Cortex of kidney (tissue), 1 donor: ENCODE measurements at regions not wholly inside any gene's neighbourhood (a gene's known extent, or its start where the extent isn't known, plus 50 kb on each side); places are given as distances from the start of the nearest gene placed in this dataset.
"Not testable (repeated sequence)": the region's sequence is repeated elsewhere in the genome, so short reads cannot be mapped to it uniquely, and the experiment has no call there.

ENCODE experiments used
- DNase-seq: peaks from one replicate; lab custom pipeline; 2025; lab: John Stamatoyannopoulos, UW

DNA sequence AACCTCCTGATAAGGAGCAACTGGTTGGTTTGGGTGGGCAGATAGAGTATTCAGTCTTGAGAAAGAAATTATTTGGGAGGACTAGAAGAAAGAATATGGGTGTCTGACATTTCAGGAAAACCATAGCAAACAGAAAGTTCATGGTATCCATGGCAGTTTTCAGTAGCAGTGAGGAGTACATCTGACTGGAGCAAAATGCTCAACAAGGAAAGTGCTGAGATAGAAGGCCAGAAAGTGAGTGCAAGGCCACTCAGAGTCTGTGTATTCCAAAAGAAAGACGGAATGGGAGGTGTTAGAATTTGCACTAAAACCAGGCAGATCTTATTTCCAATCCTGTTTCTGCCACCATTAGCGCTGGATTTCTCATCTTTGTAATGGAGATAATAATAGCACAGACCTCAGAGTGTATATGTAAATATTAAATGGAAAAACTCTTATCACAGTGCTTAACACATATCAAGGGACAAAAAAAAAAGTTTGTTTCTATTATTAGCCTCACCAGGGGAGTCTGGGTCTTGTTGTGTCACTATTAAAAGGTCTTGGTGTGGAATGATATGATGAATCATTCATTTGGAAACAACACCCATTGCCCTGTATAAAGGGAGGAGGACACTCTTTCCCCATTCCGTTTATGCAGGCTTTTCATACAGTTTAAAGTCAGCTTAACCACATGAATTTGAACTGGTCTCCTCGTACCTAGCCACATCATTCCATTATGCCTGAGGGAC, 349.8 kb downstream of the IPO8 start:
- no peak for DNase-seq

- no peak for DNase-seq
Observed at GRCh38 chr12:30330565-30330964, 365.1 kb downstream of the IPO8 start.

GRCh38 chr12:30329281-30329680, 366.4 kb downstream of the IPO8 start:
- no peak for DNase-seq

GRCh38 chr12:30323008-30323407, 372.7 kb downstream of the IPO8 start:
- DNase-seq: no peak

DNA sequence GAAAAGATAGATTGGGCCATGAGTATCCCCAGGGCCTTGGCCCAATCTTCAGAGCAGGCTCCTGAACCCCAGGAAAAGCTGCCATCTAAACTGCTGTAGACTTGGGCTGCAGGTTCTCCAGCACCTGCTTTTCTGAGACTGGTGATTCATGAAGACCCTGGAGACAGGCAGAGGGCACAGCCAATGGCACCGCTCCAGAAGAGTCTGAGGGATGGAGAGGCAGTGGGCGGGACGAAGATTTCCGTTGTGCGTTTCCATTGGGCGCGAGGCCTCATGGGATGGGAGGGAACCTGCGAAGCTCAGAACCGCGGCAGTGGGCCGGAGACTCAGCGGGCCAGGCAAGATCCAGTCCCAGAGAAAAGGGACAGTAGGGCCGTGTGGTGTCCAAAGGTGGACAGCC, 375.1 kb downstream of the IPO8 start:
- DNase-seq: no peak

- no peak for DNase-seq
Observed at GRCh38 chr12:30314506-30315100, 381.1 kb downstream of the IPO8 start.

GRCh38 chr12:30308010-30308717, 387.5 kb downstream of the IPO8 start:
- no peak for DNase-seq

DNA sequence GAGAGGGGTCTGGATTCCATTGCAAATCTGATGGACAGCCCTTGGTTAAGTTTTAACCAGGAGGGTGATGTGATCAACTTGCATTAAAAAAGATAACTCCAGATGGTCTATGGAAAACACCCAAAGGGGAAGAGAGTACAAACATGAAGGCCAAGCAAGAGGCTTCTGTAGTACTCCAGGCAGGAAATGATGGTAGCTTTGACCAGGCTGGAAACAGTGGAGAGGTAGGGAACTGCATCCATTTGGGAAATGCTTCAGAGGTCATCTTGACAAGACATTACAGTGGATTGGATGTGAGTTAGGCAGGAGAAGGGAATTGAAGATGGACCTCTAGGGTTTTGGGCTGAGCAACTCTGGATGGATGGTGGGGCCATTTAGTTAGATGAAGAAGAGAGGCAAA, 391.1 kb downstream of the IPO8 start:
- no peak for DNase-seq

DNA sequence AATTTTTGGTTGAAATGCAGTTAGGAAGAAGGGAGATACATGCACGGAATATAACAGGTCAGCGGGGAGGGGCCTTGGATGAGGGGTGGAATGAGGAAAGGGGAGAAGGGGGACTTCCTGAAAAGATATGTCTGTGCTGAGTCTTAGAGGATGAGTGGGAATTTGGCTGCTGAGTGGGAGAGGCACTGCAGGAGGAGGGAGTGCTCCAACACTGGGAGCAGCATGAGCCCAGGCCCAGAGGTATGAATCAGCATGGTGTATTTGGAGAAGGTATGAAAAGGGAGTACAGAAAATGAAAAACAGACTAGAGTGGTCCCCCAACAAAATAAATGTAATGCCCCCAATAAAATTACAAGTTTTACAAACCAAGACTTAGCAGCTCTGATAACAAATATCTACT, 394.4 kb downstream of the IPO8 start:
- DNase-seq: no peak

DNA sequence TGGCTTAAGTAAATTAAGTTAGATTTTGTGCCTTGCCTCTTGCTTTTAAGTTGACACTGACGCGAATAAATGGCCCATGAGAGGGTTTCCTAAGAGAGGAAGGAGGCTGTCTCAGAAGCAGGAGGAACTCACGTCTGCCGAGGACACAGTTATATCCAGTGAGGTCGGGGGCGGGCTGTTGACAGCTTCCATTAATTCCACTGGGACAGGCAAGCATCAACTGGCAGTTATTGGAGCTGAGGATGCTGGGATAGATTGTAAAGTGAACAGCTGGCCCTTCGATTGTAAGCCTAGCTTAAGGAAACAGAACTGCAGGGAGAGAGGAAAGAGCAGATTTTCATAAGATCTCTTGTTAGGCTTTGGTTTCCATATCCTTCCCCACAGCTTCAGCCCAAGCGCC, 399.2 kb downstream of the IPO8 start:
- DNase-seq: no peak

DNA sequence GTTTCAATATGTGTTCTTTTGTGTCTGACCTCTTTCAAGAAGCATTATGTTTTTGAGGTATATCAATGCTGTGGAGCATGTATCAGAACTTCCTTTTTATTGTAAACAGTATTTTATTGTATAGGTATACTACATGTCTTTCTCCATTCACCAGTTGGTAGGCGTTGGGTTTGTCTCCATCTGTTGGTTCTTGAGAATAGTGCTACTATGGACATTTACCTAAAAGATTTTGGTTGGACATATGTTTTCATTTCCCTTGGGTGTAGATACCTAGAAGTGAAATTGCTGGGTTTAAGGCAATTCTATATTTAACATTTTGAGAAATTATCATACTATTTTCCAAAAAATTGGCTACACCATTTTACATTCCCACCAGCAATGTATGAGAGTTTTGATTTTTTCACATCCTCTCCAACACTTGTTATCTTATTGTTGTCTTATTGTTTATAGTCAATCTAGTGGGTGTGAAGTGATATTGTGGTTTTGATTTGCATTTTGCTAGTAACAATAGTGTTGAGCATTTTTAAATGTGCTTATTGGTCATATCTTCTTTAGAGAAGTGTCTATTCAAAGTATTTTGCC, 409.2 kb downstream of the IPO8 start:
- no peak for DNase-seq

- no peak for DNase-seq
Observed at GRCh38 chr12:30278401-30278800, 417.3 kb downstream of the IPO8 start.

GRCh38 chr12:30272515-30272914, 423.2 kb downstream of the IPO8 start:
- DNase-seq: not testable (repeated sequence)

DNA sequence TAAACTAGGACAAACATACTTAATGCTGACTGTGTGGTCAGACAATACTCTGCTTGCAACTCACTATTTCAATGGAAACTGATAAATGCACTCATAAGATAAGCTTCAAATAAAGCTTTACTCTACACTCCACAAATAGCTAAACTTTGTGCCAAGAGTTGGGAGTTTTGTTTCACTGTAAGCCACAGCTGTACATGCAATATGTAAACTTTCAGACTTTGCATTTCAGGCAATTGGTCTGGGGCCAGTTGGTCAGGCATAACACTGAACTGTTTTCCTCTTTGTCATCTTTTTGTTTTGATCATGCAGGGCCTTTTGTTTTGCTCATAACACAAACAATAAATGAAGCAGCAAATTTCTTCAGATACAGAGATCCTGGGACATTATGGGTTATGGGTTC, 426.2 kb downstream of the IPO8 start:
- no peak for DNase-seq

- no peak for DNase-seq
Observed at GRCh38 chr12:30268041-30268440, 427.6 kb downstream of the IPO8 start.

GRCh38 chr12:30263434-30263833, 432.2 kb downstream of the IPO8 start:
- DNase-seq: no peak

DNA sequence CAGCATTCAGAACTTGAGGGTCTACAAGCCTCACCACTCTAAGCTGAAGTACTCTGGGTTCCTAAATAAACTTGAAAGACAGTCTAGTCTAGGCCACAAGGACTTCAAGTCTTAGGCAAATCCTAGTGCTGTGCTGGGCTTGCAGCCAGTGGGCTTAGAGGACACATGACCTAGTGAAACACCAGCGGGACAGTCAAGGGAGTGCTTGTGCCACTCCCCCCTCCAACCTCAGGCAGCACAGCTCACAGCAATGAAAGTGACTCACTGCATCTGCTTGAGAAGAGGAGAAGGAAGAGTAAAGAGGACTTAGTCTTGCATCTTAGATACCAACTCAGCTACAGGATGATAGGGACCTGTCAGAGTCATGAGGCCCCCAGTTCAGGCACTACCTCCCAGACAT, 438.1 kb downstream of the IPO8 start:
- DNase-seq: no peak

- DNase-seq: no peak
Observed at GRCh38 chr12:30251546-30251945, 444.1 kb downstream of the IPO8 start.

GRCh38 chr12:30243426-30243825, 452.2 kb downstream of the IPO8 start:
- no peak for DNase-seq

DNA sequence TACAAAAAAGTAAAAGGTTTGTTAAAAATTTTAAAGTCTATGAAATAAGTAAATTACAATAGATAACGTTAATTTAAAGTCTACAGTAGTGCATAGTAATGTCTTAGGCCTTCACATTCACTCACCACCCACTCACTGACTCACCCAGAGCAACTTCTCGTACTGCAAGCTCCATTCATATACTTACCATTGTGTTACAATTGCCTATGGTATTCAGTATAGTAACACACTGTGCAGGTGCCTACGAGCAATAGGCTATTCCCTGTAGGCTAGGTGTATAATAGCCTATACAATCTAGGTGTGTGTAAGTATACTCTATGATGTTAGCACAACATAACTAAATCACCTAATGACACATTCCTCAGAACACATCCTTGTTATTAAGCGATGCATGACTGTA, 435.3 kb upstream of the TMTC1 start:
- DNase-seq: no peak

DNA sequence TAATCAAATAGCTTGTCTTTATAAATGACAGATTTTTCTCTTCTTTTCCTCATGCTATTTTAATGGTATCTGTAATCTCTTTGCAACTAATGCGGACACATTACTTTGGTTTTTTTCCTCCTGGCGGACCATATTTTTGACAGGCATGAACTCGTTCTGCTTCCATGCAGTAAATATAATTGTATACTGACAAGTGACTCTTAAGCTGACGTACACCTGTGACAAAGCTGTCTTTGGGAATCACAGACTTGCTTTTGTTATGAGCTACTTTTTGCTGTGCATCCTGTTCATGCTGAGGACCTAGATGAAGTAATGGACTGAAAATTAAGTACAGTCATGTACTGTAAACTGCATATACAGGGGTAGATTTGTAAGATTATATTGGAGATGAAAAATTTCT, 434.3 kb upstream of the TMTC1 start:
- DNase-seq: no peak

- no peak for DNase-seq
Observed at GRCh38 chr12:30213166-30213565, 429.4 kb upstream of the TMTC1 start.

DNA sequence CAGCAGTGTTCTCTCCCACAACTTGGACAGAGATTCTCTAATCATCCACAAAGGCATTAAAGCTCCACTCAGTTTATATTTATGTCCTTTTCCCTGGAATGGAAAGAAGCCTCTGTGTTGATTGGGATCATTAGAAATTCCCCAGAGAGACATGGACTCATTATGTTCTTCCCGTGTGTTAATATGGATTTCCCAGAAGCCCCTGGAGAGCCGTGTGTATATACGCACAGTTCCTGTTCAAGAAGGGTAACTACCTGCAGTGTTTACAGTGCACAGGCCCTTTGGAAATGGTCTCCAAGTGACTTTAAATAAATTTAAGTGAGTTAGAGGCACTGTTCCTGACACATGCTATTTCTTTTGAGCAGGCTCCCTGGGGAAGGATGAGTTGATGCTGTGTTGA, 428.0 kb upstream of the TMTC1 start:
- DNase-seq: no peak
